NCI-H128 (cell line): ENCODE measurements at regions not wholly inside any gene's neighbourhood (a gene's known extent, or its start where the extent isn't known, plus 50 kb on each side); places are given as distances from the start of the nearest gene placed in this dataset.
"Not testable (repeated sequence)": the region's sequence is repeated elsewhere in the genome, so short reads cannot be mapped to it uniquely, and the experiment has no call there.

Experiments used
- DNase-seq: peaks from one replicate; lab custom pipeline; 2025; ENCODE audit not compliant: unreplicated experiment; lab: John Stamatoyannopoulos, UW

GRCh38 chr12:20105943-20106342 is 262.4 kb upstream of the PDE3A start:
- DNase-seq, result no peak

- DNase-seq, result no peak
Observed at GRCh38 chr12:20109676-20110075, 258.7 kb upstream of the PDE3A start.

GRCh38 chr12:20115371-20115770 is 253.0 kb upstream of the PDE3A start:
- DNase-seq, result not testable (repeated sequence)

- no peak for DNase-seq
Observed at GRCh38 chr12:20119596-20120402, 248.5 kb upstream of the PDE3A start.

- DNase-seq, result no peak
Observed at GRCh38 chr12:20120403-20120725, 248.0 kb upstream of the PDE3A start.

- no peak for DNase-seq
Observed at GRCh38 chr12:20122274-20122673, 246.1 kb upstream of the PDE3A start.

- DNase-seq, result no peak
Observed at GRCh38 chr12:20123465-20123864, 244.9 kb upstream of the PDE3A start.

GRCh38 chr12:20125276-20125798 is 243.0 kb upstream of the PDE3A start:
- no peak for DNase-seq

- no peak for DNase-seq
Observed at GRCh38 chr12:20126601-20127000, 241.7 kb upstream of the PDE3A start.

GRCh38 chr12:20127413-20127812 is 240.9 kb upstream of the PDE3A start:
- DNase-seq, result no peak

- no peak for DNase-seq
Observed at GRCh38 chr12:20128928-20129327, 239.4 kb upstream of the PDE3A start.

- no peak for DNase-seq
Observed at GRCh38 chr12:20132818-20133217, 235.5 kb upstream of the PDE3A start.

- no peak for DNase-seq
Observed at GRCh38 chr12:20134652-20135051, 233.7 kb upstream of the PDE3A start.

- no peak for DNase-seq
Observed at GRCh38 chr12:20140751-20141150, 227.6 kb upstream of the PDE3A start.

- no peak for DNase-seq
Observed at GRCh38 chr12:20142316-20142715, 226.0 kb upstream of the PDE3A start.

- no peak for DNase-seq
Observed at GRCh38 chr12:20142956-20143355, 225.4 kb upstream of the PDE3A start.

GRCh38 chr12:20144341-20144740 is 224.0 kb upstream of the PDE3A start:
- DNase-seq, result no peak

- no peak for DNase-seq
Observed at GRCh38 chr12:20148241-20148640, 220.1 kb upstream of the PDE3A start.

- peak; percentile 66 for DNase-seq
Observed at GRCh38 chr12:20150835-20151422, 217.4 kb upstream of the PDE3A start.

- no peak for DNase-seq
Observed at GRCh38 chr12:20154052-20154451, 214.3 kb upstream of the PDE3A start.

- no peak for DNase-seq
Observed at GRCh38 chr12:20155374-20155773, 213.0 kb upstream of the PDE3A start.

- not testable (repeated sequence) for DNase-seq
Observed at GRCh38 chr12:20160899-20161298, 207.4 kb upstream of the PDE3A start.
